Heart left ventricle (tissue), 16 donors: ENCODE measurements at regions not wholly inside any gene's neighbourhood (a gene's known extent, or its start where the extent isn't known, plus 50 kb on each side); places are given as distances from the start of the nearest gene placed in this dataset.

Source experiments
- ATAC-seq, 4 donors: fragments of 200-7000 bp; cut with Tn5 transposase; one replicate each; pipeline ENCODE4 v1.9.1; 2020 to 2022; ENCODE audit warnings: moderate library complexity in 4 of 4, mild to moderate bottlenecking in 3 of 4, moderate number of reproducible peaks in 1 of 4
- DNase-seq, 5 donors: peaks; one replicate each; pipeline ENCODE4 v3.0.0-alpha.2; 2020
- H3K27ac ChIP-seq, 12 donors: fragments of 200-600 bp; sonication (generic) in 4 of 12; one replicate each; pipeline versions ENCODE4 v1.5.0 to v1.8.0; 2016 to 2022; ENCODE audit warnings: mild to moderate bottlenecking in 2 of 12
- H3K27me3 ChIP-seq, 9 donors: fragments of 200-600 bp; sonication (generic) in 2 of 9; one replicate each; pipeline versions ENCODE4 v1.5.1 to v1.8.0; 2016 to 2022; ENCODE audit warnings: mild to moderate bottlenecking in 3 of 9
- H3K36me3 ChIP-seq, 9 donors: fragments of 200-600 bp; sonication (generic) in 2 of 9; one replicate each; pipeline versions ENCODE4 v1.5.0 to v1.8.0; 2018 to 2022; ENCODE audit warnings: mild to moderate bottlenecking in 2 of 9
- H3K4me1 ChIP-seq, 12 donors: fragments of 200-600 bp; sonication (generic) in 4 of 12; one replicate each; pipeline versions ENCODE4 v1.5.0 to v1.8.0; 2016 to 2022; ENCODE audit warnings: mild to moderate bottlenecking in 3 of 12
- H3K4me3 ChIP-seq, 12 donors: fragments of 200-600 bp; sonication (generic) in 4 of 12; one replicate each; pipeline versions ENCODE4 v1.5.0 to v1.8.0; 2017 to 2022; ENCODE audit warnings: mild to moderate bottlenecking in 9 of 12, moderate library complexity in 4 of 12
- H3K9me3 ChIP-seq, 12 donors: fragments of 200-600 bp; sonication (generic) in 4 of 12; one replicate each; pipeline versions ENCODE4 v1.5.0 to v1.8.0; 2016 to 2022; ENCODE audit warnings: mild to moderate bottlenecking in 1 of 12
- CTCF ChIP-seq, 12 donors: fragments of 200-600 bp; sonication (generic) in 4 of 12; IDR thresholded peaks; one replicate each; pipeline versions ENCODE4 v1.5.0 to v1.8.0; 2018 to 2022; ENCODE audit warnings: antibody characterized with exemption in 12 of 12, mild to moderate bottlenecking in 5 of 12
- POLR2A ChIP-seq, 2 donors: fragments of 450-650 bp; IDR thresholded peaks; one replicate each; pipeline ENCODE4 v1.6.1; 2017; ENCODE audit warnings: antibody characterized with exemption in 2 of 2, mild to moderate bottlenecking in 2 of 2, moderate library complexity in 2 of 2
- WGBS, 4 donors: extraction: QIAGEN DNeasy Blood & Tissue Kit in 2 of 4; methylation state at CpG; one replicate each; pipeline versions ENCODE4 v1.1.5 to v1.1.7; 2013 to 2018; 5-methylcytosine and 5-hydroxymethylcytosine counted together
- intact Hi-C, 10 donors: fragments of 100-400 bp; cut with DNase I; formaldehyde crosslinking; loops; one replicate each; pipeline versions ENCODE4 v1.11.1 to v1.14.2; 2022
- donor health status: ischemic (EF 13 %, LVEDD 7.1; RV severe dilation, severe dysfunction).
- donor health status: healthy with polysubstance abuse.
- donor health status: DM: no; HTN: yes; CAD: no.
- donor health status: DM: no; HTN: no; CAD: no.
- donor health status: ischemic (EF 25% LVEDD 6.9; RV normal size, moderate dysfunction).
- donor health status: ischemic (EF 25% LVEDD 5.7; RV mildly dilated, moderate dysfunction).
- donor health status: healthy.
- donor health status: DM: yes; HTN: yes; CAD: no.
- donor health status: ischemic (EF 35%, LVEDD 5.7; RV mildly dilated, moderate dysfunction).
- donor health status: nonischemic (EF 11% LVEDD 7.7; RV severe dilation, severe dysfunction).
- donor health status: DM: yes; HTN: yes; CAD: no.
- donor health status: PGD.
- donor health status: ischemic (EF 29% LVEDD 5.4; RV normal size, mild dysfunction).
- donor health status: nonischemic (EF 23%, LVEDD 6.1; RV moderate dilation, normal function).

- TF ChIP-seq POLR2A (IDR thresholded peaks at IDR 0.05), result peak in 1 of 2 donors; percentile 36
- no peak for TF ChIP-seq CTCF (IDR thresholded peaks at IDR 0.05)
- H3K27me3 ChIP-seq, result no peaks in the 10 kb centered on the region
- intact Hi-C loops, result loop anchor here in 4 of 10 donors (10.0 kb wide), 3 partner anchors 824 to 1114 kb away; a partner anchor contains a TSS
- H3K4me1 ChIP-seq, result peaks cover 0 to 64% (median 8%) of the 10 kb centered on the region in 12 donors
- ATAC-seq (peak; percentile 71 to 96 (median 94)), DNase-seq (peak; percentile 40 to 75 (median 61))
- H3K27ac ChIP-seq, result peak overlapping the region; percentile 14 to 96 (median 88)
- no peaks in the 10 kb centered on the region for H3K9me3 ChIP-seq
- 6 to 10% (median 8%) methylated on average over 32 to 36 of the region's 36 CpGs for WGBS, 4 donors
- peaks cover 0 to 18% (median 0%) of the 10 kb centered on the region in 9 donors for H3K36me3 ChIP-seq
- H3K4me3 ChIP-seq, result peak overlapping the region; percentile 36 to 80 (median 63)
Measured at GRCh38 chr6:27138837-27139755, 108.4 kb upstream of the PRSS16 start.

GRCh38 chr6:27139756-27140579 is 107.5 kb upstream of the PRSS16 start:
- no peak for DNase-seq
- peak overlapping the region in 11 of 12 donors; percentile 77 to 96 (median 88) for H3K27ac ChIP-seq
- H3K4me1 ChIP-seq, result peaks cover 0 to 62% (median 11%) of the 10 kb centered on the region in 12 donors
- peak overlapping the region; percentile 36 to 80 (median 63) for H3K4me3 ChIP-seq
- no peaks in the 10 kb centered on the region for H3K9me3 ChIP-seq
- no peak for TF ChIP-seq CTCF (IDR thresholded peaks at IDR 0.05)
- TF ChIP-seq POLR2A (IDR thresholded peaks at IDR 0.05), result no peak
- peaks cover 0 to 18% (median 0%) of the 10 kb centered on the region in 9 donors for H3K36me3 ChIP-seq
- intact Hi-C loops, result loop anchor here in 5 of 10 donors (10.0 kb wide), 4 partner anchors 825 to 1115 kb away; a partner anchor contains a TSS
- 26 to 38% (median 28%) methylated on average over 17 to 18 of the region's 18 CpGs for WGBS, 4 donors
- peak in 3 of 4 donors; percentile 24 to 55 (median 51) for ATAC-seq
- no peaks in the 10 kb centered on the region for H3K27me3 ChIP-seq

- H3K4me3 ChIP-seq, result peak overlapping the region in 1 of 12 donors; percentile 74
- no peak overlapping the region for H3K27ac ChIP-seq
- DNase-seq (no peak), ATAC-seq (no peak)
- peaks cover 0 to 18% (median 0%) of the 10 kb centered on the region in 9 donors for H3K36me3 ChIP-seq
- intact Hi-C loops, result loop anchor here in 2 of 10 donors (10.0 kb wide), 2 partner anchors 966 to 1116 kb away; a partner anchor contains a TSS
- 82 to 92% (median 86%) methylated on average over 5 of the region's 5 CpGs for WGBS, 4 donors
- TF ChIP-seq CTCF (IDR thresholded peaks at IDR 0.05) (no peak), POLR2A (IDR thresholded peaks at IDR 0.05) (no peak)
- peaks cover 0 to 62% (median 14%) of the 10 kb centered on the region in 12 donors for H3K4me1 ChIP-seq
- H3K27me3 ChIP-seq, result no peaks in the 10 kb centered on the region
- no peaks in the 10 kb centered on the region for H3K9me3 ChIP-seq
Measured at GRCh38 chr6:27140999-27141528, 106.4 kb upstream of the PRSS16 start.
